Activated CD4-positive, alpha-beta T cell treated with anti-CD3 and anti-CD28 coated beads for 48 hours (primary cell): ENCODE measurements at regions not wholly inside any gene's neighbourhood (a gene's known extent, or its start where the extent isn't known, plus 50 kb on each side); places are given as distances from the start of the nearest gene placed in this dataset.

Experiments used
- DNase-seq: peaks from one replicate; pipeline ENCODE4 v3.0.0-alpha.2; 2020

- no peak for DNase-seq
Observed at GRCh38 chr20:11437090-11437489, 480.6 kb upstream of the BTBD3 start.

GRCh38 chr20:11437611-11438380, 479.9 kb upstream of the BTBD3 start:
- no peak for DNase-seq

GRCh38 chr20:11438412-11438811, 479.3 kb upstream of the BTBD3 start:
- DNase-seq: no peak

GRCh38 chr20:11443382-11444119, 474.1 kb upstream of the BTBD3 start:
- DNase-seq: no peak

GRCh38 chr20:11445161-11445560, 472.5 kb upstream of the BTBD3 start:
- DNase-seq: no peak

GRCh38 chr20:11445891-11446290, 471.8 kb upstream of the BTBD3 start:
- DNase-seq: no peak

GRCh38 chr20:11447371-11448100, 470.2 kb upstream of the BTBD3 start:
- DNase-seq: no peak

- no peak for DNase-seq
Observed at GRCh38 chr20:11448554-11448953, 469.1 kb upstream of the BTBD3 start.

GRCh38 chr20:11451793-11452291, 465.9 kb upstream of the BTBD3 start:
- DNase-seq: no peak

GRCh38 chr20:11452326-11452725, 465.4 kb upstream of the BTBD3 start:
- no peak for DNase-seq

- DNase-seq: no peak
Observed at GRCh38 chr20:11453430-11453829, 464.3 kb upstream of the BTBD3 start.

- DNase-seq: no peak
Observed at GRCh38 chr20:11454966-11455799, 462.5 kb upstream of the BTBD3 start.

- DNase-seq: no peak
Observed at GRCh38 chr20:11457488-11457887, 460.2 kb upstream of the BTBD3 start.

GRCh38 chr20:11459090-11459890, 458.4 kb upstream of the BTBD3 start:
- DNase-seq: no peak

- DNase-seq: no peak
Observed at GRCh38 chr20:11467436-11467835, 450.3 kb upstream of the BTBD3 start.

- no peak for DNase-seq
Observed at GRCh38 chr20:11468880-11469279, 448.8 kb upstream of the BTBD3 start.

GRCh38 chr20:11469795-11470435, 447.8 kb upstream of the BTBD3 start:
- no peak for DNase-seq

GRCh38 chr20:11473983-11474382, 443.7 kb upstream of the BTBD3 start:
- DNase-seq: no peak

- DNase-seq: no peak
Observed at GRCh38 chr20:11483697-11484096, 434.0 kb upstream of the BTBD3 start.

GRCh38 chr20:11484479-11484878, 433.2 kb upstream of the BTBD3 start:
- DNase-seq: no peak

- no peak for DNase-seq
Observed at GRCh38 chr20:11492386-11492785, 425.3 kb upstream of the BTBD3 start.
